Ureter (tissue), 1 donor: ENCODE measurements at regions not wholly inside any gene's neighbourhood (a gene's known extent, or its start where the extent isn't known, plus 50 kb on each side); places are given as distances from the start of the nearest gene placed in this dataset.
"Not testable (repeated sequence)": the region's sequence is repeated elsewhere in the genome, so short reads cannot be mapped to it uniquely, and the experiment has no call there.

Experiments used
- DNase-seq: peaks from one replicate; pipeline ENCODE4 v3.0.0-alpha.2; 2020; ENCODE audit warnings: low spot score
- donor health status: DM: yes; HTN: yes; CAD: no.

DNA sequence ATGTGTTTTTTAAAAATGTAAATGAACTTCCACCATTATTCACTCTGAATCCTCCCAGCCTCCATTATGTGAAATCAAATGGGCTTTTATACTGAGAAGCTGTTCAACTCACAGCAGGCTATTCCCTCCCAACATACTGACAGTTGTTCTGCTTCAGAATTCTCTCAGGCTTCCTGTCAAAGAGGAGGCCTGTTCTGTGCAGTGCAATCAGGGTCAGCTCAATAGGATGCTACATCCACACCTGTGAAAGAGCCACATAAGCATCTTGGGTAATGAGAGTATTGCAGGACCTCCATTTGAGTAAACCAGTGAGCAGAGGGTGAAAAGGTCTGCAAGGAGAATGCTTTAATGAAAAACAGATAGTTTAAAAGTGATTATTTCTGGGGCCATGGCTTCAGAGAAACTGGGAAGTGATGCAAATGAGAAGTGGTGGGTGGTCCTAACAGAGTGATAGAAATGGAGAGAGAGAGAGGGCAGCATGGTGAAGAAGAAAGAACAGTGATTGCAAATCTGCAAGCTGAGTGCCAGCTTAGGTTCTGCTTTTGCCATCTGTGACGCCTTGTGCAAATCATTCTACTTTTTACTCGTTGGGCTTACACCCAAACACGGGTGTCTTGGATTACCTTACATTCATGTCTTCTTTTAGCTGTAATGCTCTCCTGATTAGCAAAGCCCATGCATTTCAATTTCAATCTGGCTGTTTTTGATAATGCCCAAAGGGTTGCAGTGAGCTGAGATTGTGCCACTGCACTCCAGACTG lies 202.5 kb upstream of the NMUR2 start:
- no peak for DNase-seq

GRCh38 chr5:152608458-152608857 lies 203.4 kb upstream of the NMUR2 start:
- no peak for DNase-seq

DNA sequence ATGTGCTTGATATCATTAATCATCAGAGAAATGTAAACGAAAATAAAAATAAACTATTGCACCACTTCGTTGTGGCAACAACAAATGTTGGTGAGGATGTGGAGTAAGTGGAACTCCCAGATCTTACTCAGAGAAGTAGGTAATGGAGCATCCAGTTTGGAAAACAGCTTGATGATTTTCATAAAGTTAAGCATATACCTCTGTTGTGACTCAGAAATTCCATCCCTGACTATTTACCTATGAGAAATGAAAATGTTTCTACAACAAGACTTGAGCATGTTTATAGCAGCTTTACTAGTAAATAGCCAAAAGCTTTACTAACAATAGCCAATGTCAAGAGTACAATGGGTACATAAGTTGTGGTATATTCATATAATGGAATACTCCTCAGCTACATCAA lies 214.7 kb upstream of the NMUR2 start:
- no peak for DNase-seq

GRCh38 chr5:152622628-152623027 lies 217.5 kb upstream of the NMUR2 start:
- no peak for DNase-seq

- no peak for DNase-seq
Observed at GRCh38 chr5:152623951-152624350, 218.9 kb upstream of the NMUR2 start.

DNA sequence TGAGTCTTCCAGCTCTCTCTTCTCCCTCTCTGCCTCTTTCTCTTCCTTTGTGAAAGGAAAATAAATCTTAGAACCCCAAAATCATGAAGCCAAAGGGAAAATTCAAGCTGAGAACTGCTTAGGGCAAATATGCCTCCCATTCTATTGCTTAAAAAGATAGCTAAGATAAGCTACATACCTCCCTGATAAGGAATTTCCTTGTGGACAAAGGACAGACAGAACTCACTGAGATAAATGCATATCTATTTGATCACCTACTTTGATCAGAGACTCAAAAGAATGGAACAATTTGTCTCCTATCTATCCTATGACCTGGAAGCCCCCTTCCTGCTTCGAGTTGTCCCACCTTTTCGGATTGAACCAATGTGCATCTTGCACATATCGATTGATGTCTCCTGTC lies 220.6 kb upstream of the NMUR2 start:
- no peak for DNase-seq

GRCh38 chr5:152631221-152631620 lies 226.1 kb upstream of the NMUR2 start:
- no peak for DNase-seq

GRCh38 chr5:152632360-152632759 lies 227.3 kb upstream of the NMUR2 start:
- no peak for DNase-seq

GRCh38 chr5:152634586-152634985 lies 229.5 kb upstream of the NMUR2 start:
- DNase-seq = no peak

- no peak for DNase-seq
Observed at GRCh38 chr5:152638996-152639552, 234.0 kb upstream of the NMUR2 start.

GRCh38 chr5:152641970-152642805 lies 237.1 kb upstream of the NMUR2 start:
- DNase-seq = no peak

GRCh38 chr5:152642880-152643279 lies 237.8 kb upstream of the NMUR2 start:
- no peak for DNase-seq

DNA sequence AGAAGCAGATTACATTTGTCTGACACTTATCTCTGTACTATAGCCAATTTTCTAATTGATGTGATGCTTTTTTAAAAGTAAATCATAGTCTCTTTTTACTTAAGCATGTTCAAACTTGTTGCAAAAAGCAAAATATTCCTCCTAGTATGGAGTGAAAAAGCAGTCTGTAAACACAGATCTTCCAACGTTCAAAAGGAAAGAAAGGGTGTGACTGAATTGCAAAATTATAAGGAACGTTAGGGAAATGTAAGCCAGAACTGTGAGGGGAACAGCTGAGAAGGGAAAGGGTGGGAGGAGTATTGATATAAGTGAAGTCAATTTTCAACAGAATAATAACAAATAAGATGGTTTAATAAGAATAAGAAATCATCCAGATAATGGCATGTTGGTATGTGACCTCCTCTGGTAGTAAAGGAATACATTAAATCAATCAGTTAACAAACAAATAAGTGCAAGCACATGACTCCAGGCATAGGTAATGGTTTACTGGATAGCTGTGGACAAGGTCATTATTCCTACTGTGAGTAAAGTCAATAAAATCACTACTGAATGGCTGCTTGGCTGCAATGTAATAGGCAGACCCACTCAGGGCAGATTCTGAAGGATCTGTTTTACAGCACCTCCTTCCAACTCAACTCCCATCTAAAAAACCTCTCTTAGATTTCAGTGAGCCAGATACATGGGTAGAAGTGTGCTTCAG lies 239.1 kb upstream of the NMUR2 start:
- no peak for DNase-seq

DNA sequence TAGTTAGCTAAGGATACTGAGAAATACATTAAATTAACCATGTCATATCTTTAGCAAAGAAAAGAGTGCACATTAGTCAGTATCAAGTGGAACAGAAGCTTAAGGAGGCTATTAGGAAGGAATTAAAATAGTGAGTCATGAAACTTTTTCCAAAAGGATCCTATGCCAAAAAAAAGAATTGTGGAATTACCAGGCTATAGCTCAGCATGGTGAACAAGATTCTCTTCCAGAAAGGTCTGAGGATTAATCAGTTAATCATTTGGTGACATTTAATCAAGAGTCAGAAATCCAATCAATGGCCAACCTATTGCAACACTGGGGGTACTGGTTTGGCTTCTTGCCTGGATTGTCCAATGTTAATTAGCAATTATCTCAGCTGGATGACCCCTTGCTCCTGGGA lies 244.5 kb upstream of the NMUR2 start:
- no peak for DNase-seq

GRCh38 chr5:152650413-152650812 lies 245.3 kb upstream of the NMUR2 start:
- no peak for DNase-seq

GRCh38 chr5:152659470-152659869 lies 254.4 kb upstream of the NMUR2 start:
- DNase-seq = not testable (repeated sequence)

GRCh38 chr5:152673601-152674000 lies 268.5 kb upstream of the NMUR2 start:
- DNase-seq = no peak

DNA sequence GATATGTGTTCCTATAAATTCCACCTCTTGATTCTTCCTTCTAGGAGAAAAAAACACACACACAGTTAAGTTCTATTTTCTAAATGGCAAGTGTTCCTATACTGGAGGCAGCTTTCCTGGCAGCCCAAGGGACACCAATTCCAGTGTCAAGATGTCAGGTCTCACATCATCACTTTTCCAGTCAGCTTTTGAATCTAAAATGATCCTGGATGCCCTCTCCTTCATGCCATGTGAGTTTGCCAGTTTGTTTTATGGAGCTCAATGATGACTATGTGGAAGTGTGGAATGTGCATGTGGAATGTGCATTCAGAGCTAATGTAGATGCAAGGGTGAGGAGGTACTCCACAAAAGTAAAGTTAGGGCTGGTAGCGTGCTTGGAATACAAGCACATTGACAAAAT lies 269.3 kb upstream of the NMUR2 start:
- no peak for DNase-seq

DNA sequence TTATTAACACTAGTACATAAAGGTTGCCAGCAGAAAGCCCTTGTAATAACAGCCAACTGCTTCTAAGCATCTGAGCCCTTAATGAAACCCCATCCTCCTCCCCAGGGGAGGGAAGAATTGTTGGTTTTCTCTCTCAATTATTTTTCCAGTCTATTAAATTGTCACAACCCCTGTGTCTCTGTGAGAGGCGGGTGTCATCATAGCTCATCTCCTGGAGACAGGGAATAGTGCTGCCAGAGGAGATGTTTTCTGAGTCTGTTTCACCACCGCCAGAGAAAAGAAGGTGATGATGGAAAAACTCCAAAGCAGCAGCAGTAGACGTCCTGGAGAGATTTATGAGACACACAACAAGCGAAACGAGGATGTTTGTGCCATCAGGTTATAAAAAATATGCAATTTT lies 271.1 kb upstream of the NMUR2 start:
- no peak for DNase-seq

DNA sequence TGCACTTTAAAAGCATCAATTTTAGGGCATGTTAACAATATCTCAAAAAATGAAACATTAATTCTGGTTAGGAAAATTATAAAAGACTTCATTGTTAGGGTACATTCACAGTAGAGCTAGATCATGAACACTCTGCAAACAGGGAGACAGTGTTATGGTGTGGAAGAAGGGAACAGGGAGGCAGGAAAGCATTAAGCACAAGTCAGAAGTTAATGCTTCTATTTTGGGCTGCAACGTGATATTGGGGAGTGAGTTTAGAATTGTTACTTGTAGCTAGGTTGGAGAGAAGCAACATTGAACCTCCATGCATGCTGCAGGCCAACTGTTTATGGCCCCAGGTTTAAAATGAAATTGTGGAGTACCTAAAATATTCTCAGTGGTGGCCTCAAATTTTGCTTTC lies 278.1 kb upstream of the NMUR2 start:
- DNase-seq = no peak

DNA sequence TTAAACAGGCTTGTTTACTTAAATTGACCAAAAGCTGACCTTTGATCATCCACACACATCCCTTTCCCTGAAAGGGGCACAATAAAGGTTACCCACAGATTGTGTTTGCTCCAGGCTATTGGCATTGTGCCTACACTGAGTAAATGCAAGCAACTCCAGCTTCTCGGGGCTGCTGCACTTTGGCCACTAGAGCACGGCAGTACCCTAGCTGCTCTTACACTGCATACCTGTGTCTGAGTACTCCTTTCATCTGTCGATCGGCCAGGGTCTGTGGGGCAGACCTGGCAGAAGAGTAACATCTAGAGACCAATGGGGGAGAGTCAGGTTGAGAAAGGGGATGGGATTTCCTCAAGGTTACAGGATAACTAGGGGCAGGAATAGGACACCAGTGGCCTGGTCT lies 281.9 kb upstream of the NMUR2 start:
- no peak for DNase-seq

- DNase-seq = no peak
Observed at GRCh38 chr5:152688561-152689249, 283.6 kb upstream of the NMUR2 start.
